ENCODE measurements at regions not wholly inside any gene's neighbourhood (a gene's known extent, or its start where the extent isn't known, plus 50 kb on each side); places are given as distances from the start of the nearest gene placed in this dataset.

- no peak overlapping the region for H3K4me3 ChIP-seq (ENCODE audit: low read depth, low read length)
- no peak for TF ChIP-seq CTCF (IDR thresholded peaks at IDR 0.05; ENCODE audit: borderline replicate concordance, insufficient read depth, low read depth, low read length)
Measured at GRCh38 chr13:21837841-21838551, 167.1 kb downstream of the FGF9 start.

- no peak for TF ChIP-seq CTCF (IDR thresholded peaks at IDR 0.05; ENCODE audit: borderline replicate concordance, insufficient read depth, low read depth, low read length)
- no peak overlapping the region for H3K4me3 ChIP-seq (ENCODE audit: low read depth, low read length)
Measured at GRCh38 chr13:21846605-21847004, 175.7 kb downstream of the FGF9 start.

GRCh38 chr13:21849323-21849722 lies 178.4 kb downstream of the FGF9 start:
- TF ChIP-seq CTCF (IDR thresholded peaks at IDR 0.05; ENCODE audit: borderline replicate concordance, insufficient read depth, low read depth, low read length), result peak; percentile 55; the same call in 1 of the 2 replicates
- H3K4me3 ChIP-seq (ENCODE audit: low read depth, low read length), result no peak overlapping the region

DNA sequence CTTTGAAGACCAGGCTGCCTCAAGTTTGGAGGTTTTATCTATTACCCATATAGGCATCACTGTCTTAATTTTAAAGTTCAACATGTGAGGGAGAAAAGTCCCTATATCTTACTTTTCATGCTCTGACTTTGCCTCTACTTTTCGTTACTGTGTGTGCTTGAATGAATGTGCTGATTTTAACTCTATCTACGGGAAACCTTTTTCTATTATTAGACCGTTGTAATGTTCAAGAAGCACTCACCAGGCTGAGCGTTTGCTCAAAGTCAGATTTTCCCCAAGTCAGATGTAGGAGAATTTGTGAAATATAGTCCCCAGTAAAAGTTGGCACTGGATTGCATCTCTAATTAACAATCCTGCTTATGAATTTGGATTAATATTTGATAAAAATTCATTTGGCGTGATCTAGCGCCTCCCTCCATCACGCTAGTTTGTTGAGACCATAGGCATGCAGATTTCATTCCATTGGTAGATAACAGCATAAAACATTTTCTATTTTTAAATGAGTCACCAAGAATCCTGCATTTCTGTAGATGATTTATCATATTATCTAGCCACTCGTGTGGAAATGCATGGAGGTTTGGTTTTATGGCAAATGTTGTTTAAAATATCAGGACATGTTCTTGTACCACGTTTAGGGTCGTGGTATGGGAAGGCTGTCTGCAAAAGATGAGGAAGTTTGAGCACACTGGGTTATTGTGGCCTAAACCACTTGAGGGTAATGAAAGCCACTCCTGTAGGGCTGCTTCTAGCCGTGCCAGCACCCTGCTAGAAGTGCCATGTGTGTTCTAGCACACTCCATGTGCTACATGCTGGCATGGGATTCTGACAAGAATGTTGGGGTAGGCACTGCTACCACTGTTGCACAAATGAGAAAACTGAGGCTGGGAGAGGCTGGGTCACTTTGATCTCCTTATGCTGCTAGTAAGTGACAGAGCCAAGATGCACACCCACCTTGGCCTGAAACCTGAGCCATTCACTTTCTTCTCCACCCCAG lies 179.4 kb downstream of the FGF9 start:
- H3K4me3 ChIP-seq (ENCODE audit: low read depth, low read length), result no peak overlapping the region
- TF ChIP-seq CTCF (IDR thresholded peaks at IDR 0.05; ENCODE audit: borderline replicate concordance, insufficient read depth, low read depth, low read length), result no peak

DNA sequence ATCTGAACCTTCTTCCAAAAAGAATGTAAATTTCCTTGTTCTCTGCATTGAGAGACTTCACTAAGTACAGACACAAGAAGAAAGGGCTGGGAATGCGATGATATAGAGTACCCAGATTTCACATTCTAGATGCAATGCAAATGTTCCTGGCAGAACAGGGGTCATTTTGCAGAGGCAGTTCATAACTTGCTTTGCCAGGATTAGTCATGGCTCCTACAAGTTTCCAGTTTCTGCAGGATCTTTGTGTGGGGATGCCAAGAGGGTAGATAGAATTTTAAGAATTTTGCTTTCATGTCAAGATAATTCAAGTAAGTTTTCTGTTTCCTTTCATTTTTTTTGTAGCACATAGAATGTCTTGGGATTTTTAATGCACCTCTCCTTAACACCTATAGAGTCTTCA lies 181.2 kb downstream of the FGF9 start:
- no peak for TF ChIP-seq CTCF (IDR thresholded peaks at IDR 0.05; ENCODE audit: borderline replicate concordance, insufficient read depth, low read depth, low read length)
- no peak overlapping the region for H3K4me3 ChIP-seq (ENCODE audit: low read depth, low read length)

DNA sequence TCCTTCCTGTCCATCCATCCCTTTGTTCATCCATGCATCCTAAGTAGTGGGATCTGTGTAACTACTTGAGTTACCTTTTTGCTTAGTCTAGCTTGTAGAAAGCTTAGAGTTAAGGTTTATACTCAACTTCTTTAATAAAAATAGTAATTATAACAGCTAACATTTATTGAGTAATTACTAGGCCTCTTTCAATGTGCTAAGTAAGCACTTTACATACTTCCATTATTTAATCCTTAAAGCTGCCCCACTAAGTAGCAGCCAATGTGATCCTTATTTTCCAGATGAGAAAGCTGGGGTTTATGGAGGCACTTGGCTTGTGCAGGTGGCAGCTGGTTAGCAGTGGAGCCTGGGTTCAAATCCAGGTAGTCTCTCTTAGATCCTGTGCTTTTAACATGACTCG lies 182.9 kb downstream of the FGF9 start:
- H3K4me3 ChIP-seq (ENCODE audit: low read depth, low read length), result no peak overlapping the region
- TF ChIP-seq CTCF (IDR thresholded peaks at IDR 0.05; ENCODE audit: borderline replicate concordance, insufficient read depth, low read depth, low read length), result no peak

Data from GM12875 (cell line).